Loucy (cell line): ENCODE measurements at regions not wholly inside any gene's neighbourhood (a gene's known extent, or its start where the extent isn't known, plus 50 kb on each side); places are given as distances from the start of the nearest gene placed in this dataset.

Source experiments
- H2AFZ ChIP-seq: fragments of 200-600 bp; sonication (generic); 2 replicates; pipeline ENCODE4 v1.6.0; 2016; ENCODE audit warnings: antibody characterized with exemption, mild to moderate bottlenecking, low read length, moderate library complexity
- H3F3A ChIP-seq: fragments of 200-600 bp; 2 replicates; pipeline ENCODE4 v1.6.0; 2016; ENCODE audit warnings: antibody characterized with exemption, low read depth, mild to moderate bottlenecking
- H3K27me3 ChIP-seq: fragments of 200-600 bp; sonication (generic); 2 replicates; pipeline ENCODE4 v1.6.1; 2014; ENCODE audit warnings: low read length, mild to moderate bottlenecking; ENCODE audit not compliant: insufficient read depth, poor library complexity, severe bottlenecking
- H3K36me3 ChIP-seq: fragments of 200-600 bp; sonication (generic); 2 replicates; pipeline ENCODE4 v1.6.1; 2016; ENCODE audit warnings: low read length; ENCODE audit not compliant: insufficient read depth
- H3K4me1 ChIP-seq: fragments of 200-600 bp; sonication (generic); 2 replicates; pipeline ENCODE4 v1.5.1; 2014; ENCODE audit warnings: low read length, mild to moderate bottlenecking; ENCODE audit not compliant: insufficient read depth, poor library complexity, severe bottlenecking
- H3K4me2 ChIP-seq: fragments of 200-600 bp; sonication (generic); 2 replicates; pipeline ENCODE4 v1.6.0; 2014; ENCODE audit warnings: antibody characterized with exemption, low read length, low read depth, mild to moderate bottlenecking; ENCODE audit not compliant: poor library complexity, severe bottlenecking
- H3K4me3 ChIP-seq: fragments of 200-600 bp; sonication (generic); 2 replicates; pipeline ENCODE4 v1.5.1; 2014; ENCODE audit warnings: low read length, mild to moderate bottlenecking, mixed read lengths; ENCODE audit not compliant: poor library complexity, severe bottlenecking
- H3K79me2 ChIP-seq: fragments of 200-600 bp; sonication (generic); 2 replicates; pipeline ENCODE4 v1.6.1; 2014; ENCODE audit warnings: low read length; ENCODE audit not compliant: insufficient read depth
- H3K9ac ChIP-seq: fragments of 200-600 bp; sonication (generic); 2 replicates; pipeline ENCODE4 v1.6.0; 2014; ENCODE audit warnings: mild to moderate bottlenecking, low read depth, low read length, moderate library complexity; ENCODE audit not compliant: poor library complexity, severe bottlenecking
- H3K9me2 ChIP-seq: fragments of 200-600 bp; sonication (generic); replicated peaks from 2 replicates; pipeline ENCODE4 v1.6.1; 2016; ENCODE audit warnings: low read depth, low read length, mixed read lengths
- H3K9me3 ChIP-seq: fragments of 200-600 bp; sonication (generic); 2 replicates; pipeline ENCODE4 v1.6.1; 2014; ENCODE audit warnings: mild to moderate bottlenecking, antibody characterized with exemption, low read length, low read depth; ENCODE audit not compliant: insufficient read depth
- H4K20me1 ChIP-seq: fragments of 200-600 bp; sonication (generic); 2 replicates; pipeline ENCODE4 v1.6.0; 2014; ENCODE audit warnings: antibody characterized with exemption, low read length, mild to moderate bottlenecking; ENCODE audit not compliant: insufficient read depth, poor library complexity, severe bottlenecking
- EZH2phosphoT487 ChIP-seq: fragments of 200-600 bp; IDR thresholded peaks from 2 replicates; pipeline ENCODE4 v1.6.1; 2018; ENCODE audit warnings: antibody characterized with exemption, mild to moderate bottlenecking, moderate library complexity, borderline replicate concordance
- TF ChIP-seq, protein P1 (sequence below): fragments of 200-600 bp; sonication (generic); conservative IDR thresholded peaks from 2 replicates; pipeline ENCODE4 v1.5.1; 2014; ENCODE audit warnings: mild to moderate bottlenecking, antibody characterized with exemption, low read length

DNA sequence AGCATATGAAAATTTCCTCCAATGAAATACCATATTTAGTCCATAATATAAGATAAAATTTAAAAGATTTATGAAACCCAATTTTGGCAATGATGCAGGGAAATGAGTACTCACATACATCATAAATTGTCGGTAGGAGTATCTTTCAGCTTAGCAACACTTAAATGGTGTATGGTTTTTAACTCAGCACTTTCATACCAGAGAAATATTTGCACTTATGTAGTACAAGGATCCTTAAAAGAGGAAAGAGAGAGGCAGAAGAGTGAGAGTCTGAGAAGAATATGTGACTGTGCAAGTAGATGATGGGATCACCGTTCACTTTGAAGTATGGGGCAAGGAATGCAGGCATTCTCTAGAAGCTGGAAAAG, 379.3 kb upstream of the DCN start:
- TF ChIP-seq, protein P1, sequence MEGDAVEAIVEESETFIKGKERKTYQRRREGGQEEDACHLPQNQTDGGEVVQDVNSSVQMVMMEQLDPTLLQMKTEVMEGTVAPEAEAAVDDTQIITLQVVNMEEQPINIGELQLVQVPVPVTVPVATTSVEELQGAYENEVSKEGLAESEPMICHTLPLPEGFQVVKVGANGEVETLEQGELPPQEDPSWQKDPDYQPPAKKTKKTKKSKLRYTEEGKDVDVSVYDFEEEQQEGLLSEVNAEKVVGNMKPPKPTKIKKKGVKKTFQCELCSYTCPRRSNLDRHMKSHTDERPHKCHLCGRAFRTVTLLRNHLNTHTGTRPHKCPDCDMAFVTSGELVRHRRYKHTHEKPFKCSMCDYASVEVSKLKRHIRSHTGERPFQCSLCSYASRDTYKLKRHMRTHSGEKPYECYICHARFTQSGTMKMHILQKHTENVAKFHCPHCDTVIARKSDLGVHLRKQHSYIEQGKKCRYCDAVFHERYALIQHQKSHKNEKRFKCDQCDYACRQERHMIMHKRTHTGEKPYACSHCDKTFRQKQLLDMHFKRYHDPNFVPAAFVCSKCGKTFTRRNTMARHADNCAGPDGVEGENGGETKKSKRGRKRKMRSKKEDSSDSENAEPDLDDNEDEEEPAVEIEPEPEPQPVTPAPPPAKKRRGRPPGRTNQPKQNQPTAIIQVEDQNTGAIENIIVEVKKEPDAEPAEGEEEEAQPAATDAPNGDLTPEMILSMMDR, result no peak
- no peak for TF ChIP-seq EZH2phosphoT487
- Histone ChIP-seq H3K9me3 (no peaks in the 10 kb centered on the region), H2AFZ (0 out of 2 replicates have a peak overlapping the region, but pooled peaks have one; percentile 76), H3F3A (no peaks in the 10 kb centered on the region), H4K20me1 (no peaks in the 10 kb centered on the region), H3K4me3 (peak overlapping the region; percentile 36), H3K4me1 (no peaks in the 10 kb centered on the region), H3K9ac (no peak overlapping the region), H3K27me3 (no peaks in the 10 kb centered on the region), H3K36me3 (no peaks in the 10 kb centered on the region), H3K9me2 (no peaks in the 10 kb centered on the region), H3K79me2 (no peaks in the 10 kb centered on the region), H3K4me2 (peak overlapping the region; percentile 55)

DNA sequence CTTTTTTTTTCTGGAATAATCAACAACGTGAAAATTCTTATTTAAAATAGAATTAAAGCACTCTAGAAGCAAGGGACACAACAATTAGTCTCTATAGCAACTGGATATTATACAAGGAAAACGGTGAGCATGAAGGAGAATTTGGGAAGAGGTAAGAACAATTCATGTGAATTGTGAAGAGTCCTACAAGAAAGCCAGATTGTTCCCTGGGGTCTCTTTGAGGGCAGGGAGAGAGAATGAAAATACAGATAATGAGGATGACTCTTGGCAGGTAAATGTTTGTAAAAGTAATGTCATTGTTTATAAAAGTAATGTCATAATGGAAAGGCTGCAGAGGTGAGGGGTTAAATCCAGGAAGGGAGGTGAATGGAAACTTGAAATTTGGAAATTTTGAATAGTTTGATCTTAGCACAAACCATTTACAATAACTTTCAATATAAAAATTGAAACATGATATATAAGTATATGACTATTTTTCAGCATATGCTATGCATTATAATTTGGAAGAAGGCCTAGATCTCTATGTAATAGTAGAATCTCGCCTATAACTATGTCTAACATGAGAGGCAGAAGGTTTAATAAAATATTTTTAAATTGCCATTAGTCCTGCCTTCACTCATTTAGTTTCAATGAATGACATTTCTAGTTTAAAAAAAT, 378.8 kb upstream of the DCN start:
- TF ChIP-seq, protein P1, result no peak
- no peak for TF ChIP-seq EZH2phosphoT487

DNA sequence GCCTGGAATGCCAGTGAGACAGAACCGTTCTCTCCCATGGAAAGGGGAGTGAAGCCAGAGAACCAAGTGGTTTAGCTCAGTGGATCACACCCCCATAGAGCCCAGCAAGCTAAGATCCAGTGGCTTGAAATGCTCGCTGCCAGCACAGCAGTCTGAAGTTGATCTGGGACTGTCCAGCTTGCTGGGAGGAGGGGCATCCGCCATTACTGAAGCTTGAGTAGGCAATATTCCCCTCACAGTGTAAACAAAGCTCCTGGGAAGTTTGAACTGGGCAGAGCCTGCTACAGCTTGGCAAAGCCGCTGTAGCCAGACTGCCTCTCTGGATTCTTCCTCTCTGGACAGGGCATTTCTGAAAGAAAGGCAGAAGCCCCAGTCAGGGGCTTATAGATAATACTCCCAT, 374.3 kb upstream of the DCN start:
- Histone ChIP-seq H3K4me1 (no peaks in the 10 kb centered on the region), H3K27me3 (no peaks in the 10 kb centered on the region), H3K4me2 (no peak overlapping the region), H3K9me2 (no peaks in the 10 kb centered on the region), H4K20me1 (no peaks in the 10 kb centered on the region), H3K4me3 (no peak overlapping the region), H2AFZ (no peak overlapping the region), H3K9ac (no peak overlapping the region), H3K36me3 (no peaks in the 10 kb centered on the region), H3K79me2 (no peaks in the 10 kb centered on the region), H3F3A (no peaks in the 10 kb centered on the region), H3K9me3 (no peaks in the 10 kb centered on the region)
- TF ChIP-seq, protein P1, result no peak
- no peak for TF ChIP-seq EZH2phosphoT487

More for the DNA sequence above, 378.8 kb upstream of the DCN start:
- Histone ChIP-seq H3K36me3 (no peaks in the 10 kb centered on the region), H3K9me3 (no peaks in the 10 kb centered on the region), H4K20me1 (no peaks in the 10 kb centered on the region), H3K79me2 (no peaks in the 10 kb centered on the region), H3F3A (no peaks in the 10 kb centered on the region), H2AFZ (no peak overlapping the region), H3K9me2 (no peaks in the 10 kb centered on the region), H3K9ac (no peak overlapping the region), H3K4me1 (no peaks in the 10 kb centered on the region), H3K27me3 (no peaks in the 10 kb centered on the region), H3K4me2 (no peak overlapping the region), H3K4me3 (no peak overlapping the region)
